PC-9 (cell line): ENCODE measurements at regions not wholly inside any gene's neighbourhood (a gene's known extent, or its start where the extent isn't known, plus 50 kb on each side); places are given as distances from the start of the nearest gene placed in this dataset.

ENCODE experiments used
- BruUV-seq: library from RNA; stranded (reverse); fragments of 400-500 nt; replicated peaks from 2 replicates; lab custom pipeline; 2021; lab: Mats Ljungman, UMichigan
- CTCF ChIA-PET: fragments of 300-600 bp; sonication (Branson Sonifier 250); formaldehyde crosslinking; loops from one replicate; lab custom pipeline; 2022; ENCODE audit warnings: antibody characterized with exemption; lab: Charles Lee
- POLR2A ChIA-PET: fragments of 300-600 bp; sonication (Branson Sonifier 250); formaldehyde crosslinking; loops from one replicate; lab custom pipeline; 2022; ENCODE audit warnings: antibody characterized with exemption; ENCODE audit not compliant: unreplicated experiment; lab: Charles Lee
- DNase-seq, 2 experiments: peaks; one replicate each; pipeline versions ENCODE4 v3.0.0 to v3.0.0-alpha.2; 2015 to 2022; ENCODE audit warnings: mixed read lengths in 1 of 2
- H2AFZ ChIP-seq: fragments of 200-600 bp; sonication (generic); 2 replicates; pipeline ENCODE4 v1.8.1; 2017; ENCODE audit warnings: antibody characterized with exemption
- H3F3A ChIP-seq: fragments of 200-600 bp; sonication (generic); 2 replicates; pipeline ENCODE4 v1.8.1; 2017; ENCODE audit warnings: antibody characterized with exemption, mild to moderate bottlenecking, low read depth; ENCODE audit not compliant: insufficient read depth
- H3K27ac ChIP-seq: fragments of 200-600 bp; sonication (generic); 2 replicates; pipeline ENCODE4 v1.6.1; 2016; ENCODE audit warnings: mixed run types
- H3K27me3 ChIP-seq: fragments of 200-600 bp; sonication (generic); 2 replicates; pipeline ENCODE4 v1.6.1; 2016; ENCODE audit warnings: low read depth, mixed run types; ENCODE audit not compliant: insufficient read depth
- H3K36me3 ChIP-seq: fragments of 200-600 bp; sonication (generic); 2 replicates; pipeline ENCODE4 v1.6.1; 2016; ENCODE audit warnings: low read depth, mixed run types
- H3K4me1 ChIP-seq: fragments of 200-600 bp; sonication (generic); replicated peaks from 2 replicates; pipeline ENCODE4 v1.6.1; 2016; ENCODE audit warnings: mixed run types; ENCODE audit not compliant: insufficient read depth
- H3K4me2 ChIP-seq: fragments of 200-600 bp; sonication (generic); 2 replicates; pipeline ENCODE4 v1.6.1; 2017; ENCODE audit warnings: mixed run types
- H3K4me3 ChIP-seq: fragments of 200-600 bp; sonication (generic); 2 replicates; pipeline ENCODE4 v1.6.1; 2016; ENCODE audit warnings: mixed run types
- H3K79me2 ChIP-seq: fragments of 200-600 bp; sonication (generic); 2 replicates; pipeline ENCODE4 v1.6.1; 2017; ENCODE audit warnings: low read depth, mixed run types
- H3K9me2 ChIP-seq: fragments of 200-600 bp; sonication (generic); 2 replicates; pipeline ENCODE4 v1.8.1; 2017; ENCODE audit warnings: mild to moderate bottlenecking; ENCODE audit not compliant: insufficient read depth
- H3K9me3 ChIP-seq: fragments of 200-600 bp; sonication (generic); 2 replicates; pipeline ENCODE4 v1.8.1; 2016; ENCODE audit warnings: low read depth; ENCODE audit not compliant: insufficient read depth
- H4K20me1 ChIP-seq: fragments of 200-600 bp; sonication (generic); 2 replicates; pipeline ENCODE4 v1.8.1; 2017; ENCODE audit not compliant: insufficient read depth
- EZH2 ChIP-seq: fragments of 200-600 bp; sonication (generic); IDR thresholded peaks from 2 replicates; pipeline ENCODE4 v1.8.0; 2017; ENCODE audit warnings: antibody characterized with exemption, low read depth
- intact Hi-C: fragments of 100-400 bp; cut with micrococcal nuclease; formaldehyde crosslinking; loops from one replicate; pipeline ENCODE4 v1.10.0; 2022; ENCODE audit not compliant: unreplicated experiment
- TF ChIP-seq, protein P1 (sequence below): fragments of 200-600 bp; sonication (generic); conservative IDR thresholded peaks from 2 replicates; pipeline ENCODE4 v1.6.1; 2017; ENCODE audit warnings: mixed run types, antibody characterized with exemption, mild to moderate bottlenecking, moderate library complexity

DNA sequence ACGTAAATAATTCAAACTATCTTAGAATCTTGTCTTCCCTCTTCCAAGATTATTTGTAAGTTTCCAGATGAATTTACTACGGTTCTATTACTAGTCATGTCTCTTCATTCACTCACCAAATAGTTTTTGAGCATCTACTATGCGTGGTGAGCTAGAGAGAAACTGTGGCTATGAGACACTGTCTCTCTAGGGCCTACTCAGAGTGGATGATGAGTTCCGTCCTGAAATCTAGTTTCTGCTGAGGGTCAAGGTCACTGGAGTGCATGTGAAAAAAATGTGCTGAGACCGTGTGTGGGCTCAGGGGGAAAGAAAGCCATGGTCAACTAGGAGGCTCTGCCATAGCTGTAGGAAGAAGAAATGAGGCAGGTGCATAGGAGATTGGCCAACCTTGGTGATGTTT lies 320.2 kb upstream of the GATB start:
- intact Hi-C loops: no loop called here
- H3K79me2 ChIP-seq: no peaks in the 10 kb centered on the region

DNA sequence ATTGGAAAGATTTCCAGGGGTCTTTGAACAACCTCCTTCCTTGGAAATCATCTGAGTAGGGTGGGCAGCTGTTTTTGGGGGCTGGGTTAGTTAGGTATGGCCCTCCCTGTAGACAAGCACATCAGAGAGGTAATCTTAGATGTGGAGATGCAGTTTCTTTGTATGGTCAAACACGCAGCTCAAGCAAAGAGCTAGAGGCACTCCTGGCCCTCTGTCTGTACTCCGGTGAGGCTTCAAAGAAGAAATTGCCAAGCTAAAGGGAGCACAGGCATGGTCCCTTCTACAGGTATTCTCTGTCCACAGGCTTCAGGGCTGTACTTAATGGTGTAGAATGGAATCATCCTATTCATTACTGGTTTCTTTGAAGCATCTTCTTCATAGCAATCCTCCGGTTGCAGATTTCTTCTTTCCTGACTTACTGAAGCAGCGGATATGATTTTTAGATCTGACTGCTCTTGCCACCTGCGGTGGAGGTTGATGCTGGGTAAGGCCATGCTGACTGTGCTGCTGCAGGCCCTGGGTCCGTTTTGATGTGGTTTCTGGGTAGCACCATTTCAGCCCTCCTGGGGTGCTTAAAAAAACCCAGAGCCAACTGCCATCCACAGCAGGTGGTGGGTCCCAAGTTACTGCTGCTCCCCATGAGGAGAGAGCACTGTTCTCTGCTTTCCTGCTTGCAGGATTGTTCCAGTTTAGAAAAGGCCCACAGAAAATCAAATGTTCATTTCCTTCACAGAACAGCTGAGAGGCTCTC lies 318.9 kb upstream of the GATB start:
- Histone ChIP-seq H3K9me2 (no peaks in the 10 kb centered on the region), H3K9me3 (no peaks in the 10 kb centered on the region; the same call in 1 of the 2 replicates), H3K4me3 (no peak overlapping the region), H4K20me1 (no peaks in the 10 kb centered on the region), H3K27me3 (no peaks in the 10 kb centered on the region), H3F3A (no peaks in the 10 kb centered on the region), H3K4me2 (no peak overlapping the region), H2AFZ (no peak overlapping the region), H3K27ac (no peak overlapping the region), H3K79me2 (no peaks in the 10 kb centered on the region), H3K36me3 (no peaks in the 10 kb centered on the region), H3K4me1 (no peaks in the 10 kb centered on the region)
- TF ChIP-seq, protein P1, sequence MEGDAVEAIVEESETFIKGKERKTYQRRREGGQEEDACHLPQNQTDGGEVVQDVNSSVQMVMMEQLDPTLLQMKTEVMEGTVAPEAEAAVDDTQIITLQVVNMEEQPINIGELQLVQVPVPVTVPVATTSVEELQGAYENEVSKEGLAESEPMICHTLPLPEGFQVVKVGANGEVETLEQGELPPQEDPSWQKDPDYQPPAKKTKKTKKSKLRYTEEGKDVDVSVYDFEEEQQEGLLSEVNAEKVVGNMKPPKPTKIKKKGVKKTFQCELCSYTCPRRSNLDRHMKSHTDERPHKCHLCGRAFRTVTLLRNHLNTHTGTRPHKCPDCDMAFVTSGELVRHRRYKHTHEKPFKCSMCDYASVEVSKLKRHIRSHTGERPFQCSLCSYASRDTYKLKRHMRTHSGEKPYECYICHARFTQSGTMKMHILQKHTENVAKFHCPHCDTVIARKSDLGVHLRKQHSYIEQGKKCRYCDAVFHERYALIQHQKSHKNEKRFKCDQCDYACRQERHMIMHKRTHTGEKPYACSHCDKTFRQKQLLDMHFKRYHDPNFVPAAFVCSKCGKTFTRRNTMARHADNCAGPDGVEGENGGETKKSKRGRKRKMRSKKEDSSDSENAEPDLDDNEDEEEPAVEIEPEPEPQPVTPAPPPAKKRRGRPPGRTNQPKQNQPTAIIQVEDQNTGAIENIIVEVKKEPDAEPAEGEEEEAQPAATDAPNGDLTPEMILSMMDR: no peak
- TF ChIP-seq EZH2: no peak
- ChIA-PET POLR2A (interaction anchor here (0.6 kb wide), 1 partner anchor 1220 kb away, joined by 3 read pairs; no protein-coding TSS in a partner anchor), CTCF (no interaction called here)
- no TSS peak for BruUV-seq
- DNase-seq: no peak
- intact Hi-C loops: no loop called here

More for the DNA sequence above, 320.2 kb upstream of the GATB start:
- Histone ChIP-seq H3K9me3 (no peaks in the 10 kb centered on the region; the same call in 1 of the 2 replicates), H3K27me3 (no peaks in the 10 kb centered on the region), H3K4me2 (no peak overlapping the region), H3K27ac (no peak overlapping the region), H4K20me1 (no peaks in the 10 kb centered on the region), H2AFZ (no peak overlapping the region), H3K4me3 (no peak overlapping the region), H3K9me2 (no peaks in the 10 kb centered on the region), H3F3A (no peaks in the 10 kb centered on the region), H3K36me3 (no peaks in the 10 kb centered on the region), H3K4me1 (no peaks in the 10 kb centered on the region)
- CTCF ChIA-PET: no interaction called here
- DNase-seq: no peak
- BruUV-seq: no TSS peak
- TF ChIP-seq, protein P1: no peak
- no peak for TF ChIP-seq EZH2
- POLR2A ChIA-PET: no interaction called here

DNA sequence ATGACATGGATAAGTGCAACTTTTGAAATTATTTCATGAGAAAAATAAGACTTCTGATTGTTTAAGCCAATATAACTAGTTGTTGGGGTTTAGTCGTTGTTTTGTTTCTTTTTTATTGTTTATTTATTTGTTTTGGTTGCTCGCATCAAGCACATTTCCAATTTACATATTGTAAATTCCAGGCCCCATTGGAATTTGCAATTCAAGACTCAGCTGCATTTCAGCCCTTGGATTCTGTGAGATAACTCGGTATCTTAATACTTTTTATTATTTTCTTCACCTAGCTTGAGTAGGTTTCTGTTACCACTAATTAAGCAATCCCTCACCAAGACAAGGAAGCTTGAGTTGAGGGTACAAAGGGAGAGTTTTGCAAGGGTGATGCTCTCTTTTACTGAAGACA lies 318.3 kb upstream of the GATB start:
- intact Hi-C loops: no loop called here
- H3K4me3 ChIP-seq: no peak overlapping the region
- H3F3A ChIP-seq: no peaks in the 10 kb centered on the region
- no peak for DNase-seq
- H3K27me3 ChIP-seq: no peaks in the 10 kb centered on the region
- no peaks in the 10 kb centered on the region for H3K4me1 ChIP-seq
- ChIA-PET POLR2A (interaction anchor here (0.6 kb wide), 1 partner anchor 1221 kb away, joined by 3 read pairs; no protein-coding TSS in a partner anchor), CTCF (no interaction called here)
- no peaks in the 10 kb centered on the region for H3K9me2 ChIP-seq
- no TSS peak for BruUV-seq
- H4K20me1 ChIP-seq: no peaks in the 10 kb centered on the region
- no peaks in the 10 kb centered on the region for H3K36me3 ChIP-seq
- H2AFZ ChIP-seq: no peak overlapping the region
- H3K79me2 ChIP-seq: no peaks in the 10 kb centered on the region
- H3K9me3 ChIP-seq: no peaks in the 10 kb centered on the region; the same call in 1 of the 2 replicates
- TF ChIP-seq, protein P1: no peak
- no peak overlapping the region for H3K4me2 ChIP-seq
- H3K27ac ChIP-seq: no peak overlapping the region
